Stomach (tissue), 8 donors: ENCODE measurements at regions not wholly inside any gene's neighbourhood (a gene's known extent, or its start where the extent isn't known, plus 50 kb on each side); places are given as distances from the start of the nearest gene placed in this dataset.
A peak's percentile ranks its signal among the peaks of the same experiment; 100 is the strongest.

Source experiments
- DNase-seq, 2 donors: peaks; one replicate each; pipeline versions ENCODE4 v3.0.0 to v3.0.0-alpha.2; 2013 to 2019
- H3K27ac ChIP-seq, 5 donors: fragments of 200-600 bp in 4 of 5; sonication (generic) in 4 of 5; one replicate each; pipeline ENCODE4 v1.5.1; 2013 to 2019; ENCODE audit warnings: mild to moderate bottlenecking in 1 of 5, moderate library complexity in 1 of 5
- H3K27me3 ChIP-seq, 3 donors: fragments of 200-600 bp; sonication (generic); one replicate each; pipeline ENCODE4 v1.5.1; 2017 to 2019; ENCODE audit warnings: mixed run types in 1 of 3
- H3K36me3 ChIP-seq, 4 donors: fragments of 200-600 bp; sonication (generic); 1 replicate in 3 of 4; 2 replicates in 1 of 4; pipeline ENCODE4 v1.5.1; 2016 to 2019
- H3K4me1 ChIP-seq, 4 donors: fragments of 200-600 bp; sonication (generic); one replicate each; pipeline ENCODE4 v1.5.1; 2016 to 2019
- H3K4me3 ChIP-seq, 4 donors: fragments of 200-600 bp; sonication (generic) in 3 of 4; one replicate each; pipeline ENCODE4 v1.5.1; 2016 to 2019; ENCODE audit warnings: mild to moderate bottlenecking in 1 of 4
- H3K9me3 ChIP-seq, 4 donors: fragments of 200-600 bp; sonication (generic); one replicate each; pipeline ENCODE4 v1.5.1; 2016 to 2019
- EP300 ChIP-seq: sonication (generic); formaldehyde crosslinking; IDR thresholded peaks from one replicate; pipeline ENCODE4 v1.6.1; 2017; ENCODE audit warnings: antibody characterized with exemption
- POLR2A ChIP-seq, 4 donors: fragments of 450-650 bp; IDR thresholded peaks; one replicate each; pipeline ENCODE4 v1.6.1; 2016; ENCODE audit warnings: antibody characterized with exemption in 4 of 4, control low read depth in 2 of 4, mild to moderate bottlenecking in 1 of 4, moderate library complexity in 1 of 4
- POLR2AphosphoS5 ChIP-seq, 3 donors: sonication (generic); formaldehyde crosslinking; IDR thresholded peaks; one replicate each; pipeline ENCODE4 v1.6.1; 2016; ENCODE audit warnings: antibody characterized with exemption in 3 of 3
- WGBS, 5 donors: extraction: QIAGEN DNeasy Blood & Tissue Kit in 3 of 5; methylation state at CpG; one replicate each; pipeline versions ENCODE4 v1.1.5 to v1.1.7; 2013 to 2018; 5-methylcytosine and 5-hydroxymethylcytosine counted together
- intact Hi-C: fragments of 100-400 bp; cut with DNase I; formaldehyde crosslinking; loops from one replicate; pipeline ENCODE4 v1.15.1; 2023; ENCODE audit warnings: low total_unique reads
- TF ChIP-seq, protein P1 (sequence below), 7 experiments: fragments of 450-650 bp in 4 of 7; fragments of 200-600 bp in 3 of 7; sonication (generic) in 3 of 7; IDR thresholded peaks; one replicate each; pipeline ENCODE4 v1.5.1; 2016 to 2019; ENCODE audit warnings: antibody characterized with exemption in 7 of 7, control low read depth in 2 of 7, mild to moderate bottlenecking in 1 of 7
- donor health status: healthy with polysubstance abuse.
- donor health status: Bipolar disorder and iron deficiency.
- donor health status: healthy.

- Histone ChIP-seq H3K9me3 (peaks cover 0 to 10% (median 2%) of the 10 kb centered on the region in 4 donors), H3K27me3 (no peaks in the 10 kb centered on the region), H3K4me1 (no peaks in the 10 kb centered on the region), H3K4me3 (no peak overlapping the region), H3K36me3 (no peaks in the 10 kb centered on the region), H3K27ac (no peak overlapping the region)
- intact Hi-C loops = no loop called here
- DNase-seq = no peak
- no peak for TF ChIP-seq POLR2AphosphoS5 (IDR thresholded peaks at IDR 0.05)
- TF ChIP-seq POLR2A (IDR thresholded peaks at IDR 0.05) = no peak
- no peak for TF ChIP-seq EP300
- TF ChIP-seq, protein P1, sequence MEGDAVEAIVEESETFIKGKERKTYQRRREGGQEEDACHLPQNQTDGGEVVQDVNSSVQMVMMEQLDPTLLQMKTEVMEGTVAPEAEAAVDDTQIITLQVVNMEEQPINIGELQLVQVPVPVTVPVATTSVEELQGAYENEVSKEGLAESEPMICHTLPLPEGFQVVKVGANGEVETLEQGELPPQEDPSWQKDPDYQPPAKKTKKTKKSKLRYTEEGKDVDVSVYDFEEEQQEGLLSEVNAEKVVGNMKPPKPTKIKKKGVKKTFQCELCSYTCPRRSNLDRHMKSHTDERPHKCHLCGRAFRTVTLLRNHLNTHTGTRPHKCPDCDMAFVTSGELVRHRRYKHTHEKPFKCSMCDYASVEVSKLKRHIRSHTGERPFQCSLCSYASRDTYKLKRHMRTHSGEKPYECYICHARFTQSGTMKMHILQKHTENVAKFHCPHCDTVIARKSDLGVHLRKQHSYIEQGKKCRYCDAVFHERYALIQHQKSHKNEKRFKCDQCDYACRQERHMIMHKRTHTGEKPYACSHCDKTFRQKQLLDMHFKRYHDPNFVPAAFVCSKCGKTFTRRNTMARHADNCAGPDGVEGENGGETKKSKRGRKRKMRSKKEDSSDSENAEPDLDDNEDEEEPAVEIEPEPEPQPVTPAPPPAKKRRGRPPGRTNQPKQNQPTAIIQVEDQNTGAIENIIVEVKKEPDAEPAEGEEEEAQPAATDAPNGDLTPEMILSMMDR (IDR thresholded peaks at IDR 0.05) = no peak
Measured at GRCh38 chr4:125749354-125749753, 434.6 kb downstream of the FAT4 start.

DNA sequence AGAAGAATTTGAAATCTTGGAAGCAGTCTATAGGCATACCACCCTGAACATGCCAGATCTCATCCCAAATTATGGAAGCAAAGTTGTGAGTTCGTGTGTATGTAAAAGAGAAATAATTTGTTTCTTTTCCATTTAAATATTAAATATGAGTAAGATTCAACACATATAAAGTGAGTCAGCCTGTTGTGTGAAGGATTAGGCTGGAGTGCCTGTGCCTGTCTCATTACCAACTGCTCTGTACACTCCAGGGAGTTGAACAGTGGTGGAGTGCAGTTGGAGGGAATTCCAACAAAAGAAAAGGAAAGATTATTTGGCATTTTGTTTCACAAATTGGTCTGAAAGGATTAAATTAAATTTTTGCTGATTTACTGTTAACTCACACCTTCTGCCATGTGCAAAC is 435.6 kb downstream of the FAT4 start:
- Histone ChIP-seq H3K36me3 (no peaks in the 10 kb centered on the region), H3K27ac (no peak overlapping the region), H3K9me3 (peaks cover 0 to 3% (median 0%) of the 10 kb centered on the region in 4 donors), H3K27me3 (no peaks in the 10 kb centered on the region), H3K4me1 (no peaks in the 10 kb centered on the region), H3K4me3 (no peak overlapping the region)
- no peak for DNase-seq
- intact Hi-C loops = no loop called here
- TF ChIP-seq EP300 (no peak), POLR2AphosphoS5 (IDR thresholded peaks at IDR 0.05) (no peak), POLR2A (IDR thresholded peaks at IDR 0.05) (no peak)
- TF ChIP-seq, protein P1 (IDR thresholded peaks at IDR 0.05) = no peak
- 74 to 88% (median 81%) methylated on average over 1 of the region's 1 CpG for WGBS, 5 donors

GRCh38 chr4:125750828-125751466 is 436.2 kb downstream of the FAT4 start:
- intact Hi-C loops = no loop called here
- Histone ChIP-seq H3K4me3 (no peak overlapping the region), H3K27ac (no peak overlapping the region), H3K4me1 (no peaks in the 10 kb centered on the region), H3K27me3 (no peaks in the 10 kb centered on the region), H3K36me3 (no peaks in the 10 kb centered on the region), H3K9me3 (no peaks in the 10 kb centered on the region)
- 39 to 48% (median 43%) methylated on average over 6 of the region's 6 CpGs for WGBS, 5 donors
- DNase-seq = peak in 1 of 2 donors; percentile 59
- TF ChIP-seq, protein P1 (IDR thresholded peaks at IDR 0.05) = peak in 2 of 7 experiments; percentile 12 to 19
- no peak for TF ChIP-seq EP300

GRCh38 chr4:125758438-125758837 is 443.7 kb downstream of the FAT4 start:
- Histone ChIP-seq H3K36me3 (no peaks in the 10 kb centered on the region), H3K27ac (no peak overlapping the region), H3K4me1 (no peaks in the 10 kb centered on the region), H3K9me3 (no peaks in the 10 kb centered on the region), H3K4me3 (no peak overlapping the region), H3K27me3 (no peaks in the 10 kb centered on the region)
- intact Hi-C loops = no loop called here
- 44 to 69% (median 57%) methylated on average over 1 of the region's 1 CpG for WGBS, 5 donors
- no peak for DNase-seq
- no peak for TF ChIP-seq POLR2A (IDR thresholded peaks at IDR 0.05)
- TF ChIP-seq POLR2AphosphoS5 (IDR thresholded peaks at IDR 0.05) = no peak
- TF ChIP-seq EP300 = no peak
- TF ChIP-seq, protein P1 (IDR thresholded peaks at IDR 0.05) = no peak
